ENCODE measurements at regions not wholly inside any gene's neighbourhood (a gene's known extent, or its start where the extent isn't known, plus 50 kb on each side); places are given as distances from the start of the nearest gene placed in this dataset.

DNA sequence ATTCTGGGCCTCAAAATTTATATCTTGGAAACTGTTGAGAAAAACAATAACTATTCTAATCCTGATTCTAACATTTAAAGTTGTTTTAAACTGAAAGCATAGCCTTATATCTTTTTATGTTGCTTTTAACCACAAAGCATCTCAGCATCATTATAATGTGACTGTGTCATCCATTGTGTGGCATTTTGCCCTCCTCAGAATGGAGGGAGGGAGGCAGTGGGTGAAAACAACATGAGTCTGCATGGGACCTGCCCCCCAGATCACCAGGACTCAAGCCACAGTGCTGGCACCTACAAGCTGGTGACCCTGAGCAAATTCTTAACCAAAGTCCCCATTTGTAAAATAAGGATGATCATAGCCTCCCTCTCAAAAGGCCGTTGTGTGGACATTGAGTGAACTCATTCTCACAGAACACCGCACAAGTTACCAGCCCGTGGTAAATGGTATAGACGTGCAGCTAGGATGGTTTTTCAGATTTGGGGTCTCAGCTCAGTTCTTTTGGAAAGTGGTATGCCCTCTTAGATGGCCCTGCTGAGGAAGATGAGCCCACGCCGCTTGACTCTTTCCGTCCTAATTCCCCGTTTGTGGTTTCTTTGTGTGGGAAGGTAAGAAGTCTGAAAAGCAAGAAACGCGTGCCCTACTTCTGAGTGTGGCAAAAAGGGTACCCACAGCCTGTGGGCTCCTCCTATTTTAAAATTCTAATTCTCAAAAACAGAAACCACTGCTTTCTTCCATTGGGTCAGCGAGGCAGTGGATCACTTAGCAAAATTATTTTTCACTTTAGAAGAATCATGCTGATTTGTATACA, 305.0 kb upstream of the ID2 start:
- no peak for TF ChIP-seq EZH2 (optimal IDR thresholded peaks at IDR 0.05; ENCODE audit: low read depth, low read length)
- TF ChIP-seq, protein P1, sequence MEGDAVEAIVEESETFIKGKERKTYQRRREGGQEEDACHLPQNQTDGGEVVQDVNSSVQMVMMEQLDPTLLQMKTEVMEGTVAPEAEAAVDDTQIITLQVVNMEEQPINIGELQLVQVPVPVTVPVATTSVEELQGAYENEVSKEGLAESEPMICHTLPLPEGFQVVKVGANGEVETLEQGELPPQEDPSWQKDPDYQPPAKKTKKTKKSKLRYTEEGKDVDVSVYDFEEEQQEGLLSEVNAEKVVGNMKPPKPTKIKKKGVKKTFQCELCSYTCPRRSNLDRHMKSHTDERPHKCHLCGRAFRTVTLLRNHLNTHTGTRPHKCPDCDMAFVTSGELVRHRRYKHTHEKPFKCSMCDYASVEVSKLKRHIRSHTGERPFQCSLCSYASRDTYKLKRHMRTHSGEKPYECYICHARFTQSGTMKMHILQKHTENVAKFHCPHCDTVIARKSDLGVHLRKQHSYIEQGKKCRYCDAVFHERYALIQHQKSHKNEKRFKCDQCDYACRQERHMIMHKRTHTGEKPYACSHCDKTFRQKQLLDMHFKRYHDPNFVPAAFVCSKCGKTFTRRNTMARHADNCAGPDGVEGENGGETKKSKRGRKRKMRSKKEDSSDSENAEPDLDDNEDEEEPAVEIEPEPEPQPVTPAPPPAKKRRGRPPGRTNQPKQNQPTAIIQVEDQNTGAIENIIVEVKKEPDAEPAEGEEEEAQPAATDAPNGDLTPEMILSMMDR (IDR thresholded peaks at IDR 0.05; ENCODE audit: low read length): no peak
- TF ChIP-seq EZH2phosphoT487 (IDR thresholded peaks at IDR 0.05; ENCODE audit: low read length): no peak
